ENCODE measurements at regions not wholly inside any gene's neighbourhood (a gene's known extent, or its start where the extent isn't known, plus 50 kb on each side); places are given as distances from the start of the nearest gene placed in this dataset.

DNA sequence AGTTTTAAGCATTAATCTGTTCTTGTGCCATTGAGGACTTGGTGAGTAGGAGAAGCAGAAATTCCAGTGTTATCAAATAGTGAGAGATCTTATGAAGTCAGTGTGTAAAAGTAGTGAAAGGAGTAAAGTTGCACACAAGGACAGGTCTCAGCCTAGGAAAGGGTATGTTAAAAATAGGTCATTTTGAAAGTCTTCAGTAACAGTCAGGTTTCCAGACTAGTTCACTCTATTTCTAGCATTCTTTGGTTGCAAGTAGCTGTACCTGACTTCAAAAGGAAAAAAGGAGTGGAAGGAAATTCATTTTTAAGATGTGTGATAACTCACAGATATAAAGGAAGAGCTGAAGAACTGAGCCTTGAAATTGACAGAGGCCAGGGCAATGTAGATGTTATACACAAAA is 250.1 kb upstream of the SATB1 start:
- ATAC-seq (no peak), FAIRE-seq (no peak), DNase-seq (ENCODE audit: extremely low read depth in 1 of 4, low spot score in 3 of 4) (no peak)
- intact Hi-C loops (cut with micrococcal nuclease) (no loop called here), in situ Hi-C loops (cut with MboI) (no loop called here)
- Histone ChIP-seq H3K4me3 (no peak overlapping the region), H3K36me3 (ENCODE audit: control insufficient read depth, insufficient read depth, low read length) (no peaks in the 10 kb centered on the region), H3K27ac (ENCODE audit: extremely low read depth, low read depth, low read length) (no peak overlapping the region), H3K79me2 (ENCODE audit: control insufficient read depth, insufficient read depth, low read length) (no peaks in the 10 kb centered on the region), H3K9me1 (ENCODE audit: control insufficient read depth, insufficient read depth, low read length) (no peaks in the 10 kb centered on the region), H3K4me2 (ENCODE audit: insufficient read depth, low read length) (no peak overlapping the region), H4K20me1 (replicated peaks; ENCODE audit: control insufficient read depth, insufficient read depth, low read length) (no peaks in the 10 kb centered on the region), H3K9me3 (replicated peaks; ENCODE audit: control insufficient read depth, insufficient read depth, low read depth, low read length) (peaks cover 3% of the 10 kb centered on the region), H3K4me1 (replicated peaks in 1 of 2; ENCODE audit: control insufficient read depth in 2 of 2, insufficient read depth in 2 of 2, low read length in 2 of 2) (no peaks in the 10 kb centered on the region), H2AFZ (ENCODE audit: low read depth, low read length) (no peak overlapping the region), H3K27me3 (ENCODE audit: control insufficient read depth in 2 of 2, insufficient read depth in 2 of 2, low read length in 2 of 2) (no peaks in the 10 kb centered on the region), H3K9ac (ENCODE audit: insufficient read depth in 1 of 2, low read depth in 2 of 2, low read length in 2 of 2) (no peak overlapping the region)
- no TSS peak for BruUV-seq (replicated peaks)
- CTCF ChIA-PET (ENCODE audit: low intra/inter-chr PET ratio) = no interaction called here
- POLR2A ChIA-PET = no interaction called here
- TF ChIP-seq CCNT2 (IDR thresholded peaks at IDR 0.05; ENCODE audit: borderline replicate concordance, extremely low read depth, insufficient read length, low read depth, low read length) = no peak
- TF ChIP-seq, protein P1, sequence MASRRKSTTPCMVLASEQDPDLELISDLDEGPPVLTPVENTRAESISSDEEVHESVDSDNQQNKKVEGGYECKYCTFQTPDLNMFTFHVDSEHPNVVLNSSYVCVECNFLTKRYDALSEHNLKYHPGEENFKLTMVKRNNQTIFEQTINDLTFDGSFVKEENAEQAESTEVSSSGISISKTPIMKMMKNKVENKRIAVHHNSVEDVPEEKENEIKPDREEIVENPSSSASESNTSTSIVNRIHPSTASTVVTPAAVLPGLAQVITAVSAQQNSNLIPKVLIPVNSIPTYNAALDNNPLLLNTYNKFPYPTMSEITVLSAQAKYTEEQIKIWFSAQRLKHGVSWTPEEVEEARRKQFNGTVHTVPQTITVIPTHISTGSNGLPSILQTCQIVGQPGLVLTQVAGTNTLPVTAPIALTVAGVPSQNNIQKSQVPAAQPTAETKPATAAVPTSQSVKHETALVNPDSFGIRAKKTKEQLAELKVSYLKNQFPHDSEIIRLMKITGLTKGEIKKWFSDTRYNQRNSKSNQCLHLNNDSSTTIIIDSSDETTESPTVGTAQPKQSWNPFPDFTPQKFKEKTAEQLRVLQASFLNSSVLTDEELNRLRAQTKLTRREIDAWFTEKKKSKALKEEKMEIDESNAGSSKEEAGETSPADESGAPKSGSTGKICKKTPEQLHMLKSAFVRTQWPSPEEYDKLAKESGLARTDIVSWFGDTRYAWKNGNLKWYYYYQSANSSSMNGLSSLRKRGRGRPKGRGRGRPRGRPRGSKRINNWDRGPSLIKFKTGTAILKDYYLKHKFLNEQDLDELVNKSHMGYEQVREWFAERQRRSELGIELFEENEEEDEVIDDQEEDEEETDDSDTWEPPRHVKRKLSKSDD (conservative IDR thresholded peaks at IDR 0.05; ENCODE audit: low read length) = no peak
- TF ChIP-seq ETV6 (IDR thresholded peaks at IDR 0.05; ENCODE audit: borderline replicate concordance in 1 of 2, low read depth in 2 of 2, low read length in 1 of 2) = no peak
- TF ChIP-seq ETV6 (CRISPR knock-in tag; IDR thresholded peaks at IDR 0.05; ENCODE audit: borderline replicate concordance) = no peak
- no peak for TF ChIP-seq MTF1 (CRISPR knock-in tag; IDR thresholded peaks at IDR 0.05; ENCODE audit: borderline replicate concordance)
- TF ChIP-seq ZKSCAN8 (CRISPR knock-in tag; IDR thresholded peaks at IDR 0.05) = no peak
- TF ChIP-seq, protein P2, sequence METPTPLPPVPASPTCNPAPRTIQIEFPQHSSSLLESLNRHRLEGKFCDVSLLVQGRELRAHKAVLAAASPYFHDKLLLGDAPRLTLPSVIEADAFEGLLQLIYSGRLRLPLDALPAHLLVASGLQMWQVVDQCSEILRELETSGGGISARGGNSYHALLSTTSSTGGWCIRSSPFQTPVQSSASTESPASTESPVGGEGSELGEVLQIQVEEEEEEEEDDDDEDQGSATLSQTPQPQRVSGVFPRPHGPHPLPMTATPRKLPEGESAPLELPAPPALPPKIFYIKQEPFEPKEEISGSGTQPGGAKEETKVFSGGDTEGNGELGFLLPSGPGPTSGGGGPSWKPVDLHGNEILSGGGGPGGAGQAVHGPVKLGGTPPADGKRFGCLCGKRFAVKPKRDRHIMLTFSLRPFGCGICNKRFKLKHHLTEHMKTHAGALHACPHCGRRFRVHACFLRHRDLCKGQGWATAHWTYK (CRISPR knock-in tag; IDR thresholded peaks at IDR 0.05) = no peak
- TF ChIP-seq, protein P3, sequence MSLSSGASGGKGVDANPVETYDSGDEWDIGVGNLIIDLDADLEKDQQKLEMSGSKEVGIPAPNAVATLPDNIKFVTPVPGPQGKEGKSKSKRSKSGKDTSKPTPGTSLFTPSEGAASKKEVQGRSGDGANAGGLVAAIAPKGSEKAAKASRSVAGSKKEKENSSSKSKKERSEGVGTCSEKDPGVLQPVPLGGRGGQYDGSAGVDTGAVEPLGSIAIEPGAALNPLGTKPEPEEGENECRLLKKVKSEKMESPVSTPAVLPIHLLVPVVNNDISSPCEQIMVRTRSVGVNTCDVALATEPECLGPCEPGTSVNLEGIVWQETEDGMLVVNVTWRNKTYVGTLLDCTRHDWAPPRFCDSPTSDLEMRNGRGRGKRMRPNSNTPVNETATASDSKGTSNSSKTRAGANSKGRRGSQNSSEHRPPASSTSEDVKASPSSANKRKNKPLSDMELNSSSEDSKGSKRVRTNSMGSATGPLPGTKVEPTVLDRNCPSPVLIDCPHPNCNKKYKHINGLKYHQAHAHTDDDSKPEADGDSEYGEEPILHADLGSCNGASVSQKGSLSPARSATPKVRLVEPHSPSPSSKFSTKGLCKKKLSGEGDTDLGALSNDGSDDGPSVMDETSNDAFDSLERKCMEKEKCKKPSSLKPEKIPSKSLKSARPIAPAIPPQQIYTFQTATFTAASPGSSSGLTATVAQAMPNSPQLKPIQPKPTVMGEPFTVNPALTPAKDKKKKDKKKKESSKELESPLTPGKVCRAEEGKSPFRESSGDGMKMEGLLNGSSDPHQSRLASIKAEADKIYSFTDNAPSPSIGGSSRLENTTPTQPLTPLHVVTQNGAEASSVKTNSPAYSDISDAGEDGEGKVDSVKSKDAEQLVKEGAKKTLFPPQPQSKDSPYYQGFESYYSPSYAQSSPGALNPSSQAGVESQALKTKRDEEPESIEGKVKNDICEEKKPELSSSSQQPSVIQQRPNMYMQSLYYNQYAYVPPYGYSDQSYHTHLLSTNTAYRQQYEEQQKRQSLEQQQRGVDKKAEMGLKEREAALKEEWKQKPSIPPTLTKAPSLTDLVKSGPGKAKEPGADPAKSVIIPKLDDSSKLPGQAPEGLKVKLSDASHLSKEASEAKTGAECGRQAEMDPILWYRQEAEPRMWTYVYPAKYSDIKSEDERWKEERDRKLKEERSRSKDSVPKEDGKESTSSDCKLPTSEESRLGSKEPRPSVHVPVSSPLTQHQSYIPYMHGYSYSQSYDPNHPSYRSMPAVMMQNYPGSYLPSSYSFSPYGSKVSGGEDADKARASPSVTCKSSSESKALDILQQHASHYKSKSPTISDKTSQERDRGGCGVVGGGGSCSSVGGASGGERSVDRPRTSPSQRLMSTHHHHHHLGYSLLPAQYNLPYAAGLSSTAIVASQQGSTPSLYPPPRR (CRISPR knock-in tag; IDR thresholded peaks at IDR 0.05; ENCODE audit: borderline replicate concordance) = no peak
- TF ChIP-seq HDAC1 (IDR thresholded peaks at IDR 0.05) = no peak
- TF ChIP-seq ZNF77 (CRISPR knock-in tag; IDR thresholded peaks at IDR 0.05) = no peak
- TF ChIP-seq SIRT6 (IDR thresholded peaks at IDR 0.05; ENCODE audit: low read depth, low read length) = no peak

Measured in K562 (cell line).